GM18502 (cell line): ENCODE measurements at regions not wholly inside any gene's neighbourhood (a gene's known extent, or its start where the extent isn't known, plus 50 kb on each side); places are given as distances from the start of the nearest gene placed in this dataset.
"Not testable (repeated sequence)": the region's sequence is repeated elsewhere in the genome, so short reads cannot be mapped to it uniquely, and the experiment has no call there.

Experiments
- ATAC-seq: cut with Tn5 transposase; IDR thresholded peaks from one replicate; pipeline ENCODE4 v1.9.1; 2021; ENCODE audit warnings: mild to moderate bottlenecking; ENCODE audit not compliant: unreplicated experiment, poor library complexity

DNA sequence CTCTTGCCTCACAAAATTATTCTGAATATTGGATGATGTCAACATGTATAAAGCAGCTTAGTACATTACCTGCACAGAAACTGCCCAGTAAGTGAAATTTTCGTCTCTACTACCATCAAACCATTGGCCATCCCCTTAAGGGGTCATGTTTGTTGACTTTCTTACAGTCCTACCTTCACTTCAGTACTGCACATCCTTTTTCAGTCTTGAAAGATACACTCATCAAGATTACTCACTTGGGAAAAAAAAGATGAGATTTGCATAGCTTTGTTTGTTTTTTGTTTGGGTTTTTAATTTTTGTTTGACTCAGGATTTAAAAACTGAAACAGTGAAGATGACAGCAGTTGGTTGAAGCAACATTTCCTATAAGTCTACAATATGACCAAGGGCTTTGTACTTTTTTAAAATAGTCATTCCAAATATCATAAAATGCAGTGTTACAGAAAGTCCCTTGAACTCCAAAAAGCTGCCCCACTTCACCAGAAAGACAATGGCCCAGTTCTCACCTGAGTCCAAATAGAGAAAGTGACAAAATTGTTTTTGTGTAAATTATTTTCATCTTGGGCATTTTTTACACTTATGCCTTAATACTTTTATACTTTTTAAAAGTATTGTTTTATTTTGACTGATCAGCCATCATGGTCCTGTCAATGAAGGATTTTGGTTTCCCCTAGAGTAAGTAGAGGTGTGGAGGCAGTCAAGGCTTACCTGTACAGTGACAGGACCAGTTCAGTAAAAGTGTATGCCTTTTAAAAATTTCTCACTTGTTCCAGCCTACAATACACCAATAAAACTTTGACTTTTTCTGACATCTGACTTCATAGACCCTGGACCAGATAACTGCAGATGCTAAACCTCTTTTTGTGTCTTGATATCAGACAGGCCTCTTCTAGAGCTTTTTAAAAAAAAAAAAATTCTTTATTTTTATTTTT lies 59.7 kb upstream of the EDA2R start:
- no peak for ATAC-seq

DNA sequence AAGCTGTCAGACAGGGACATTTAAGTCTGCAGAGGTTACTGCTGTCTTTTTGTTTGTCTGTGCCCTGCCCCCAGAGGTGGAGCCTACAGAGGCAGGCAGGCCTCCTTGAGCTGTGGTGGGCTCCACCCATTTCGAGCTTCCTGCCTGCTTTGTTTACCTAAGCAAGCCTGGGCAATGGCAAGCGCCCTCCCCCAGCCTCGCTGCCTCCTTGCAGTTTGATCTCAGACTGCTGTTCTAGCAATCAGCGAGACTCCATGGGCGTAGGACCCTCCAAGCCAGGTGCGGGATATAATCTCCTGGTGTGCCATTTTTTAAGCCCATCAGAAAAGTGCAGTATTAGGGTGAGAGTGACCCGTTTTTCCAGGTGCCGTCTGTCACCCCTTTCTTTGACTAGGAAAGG lies 53.6 kb upstream of the EDA2R start:
- not testable (repeated sequence) for ATAC-seq
